ENCODE measurements at regions not wholly inside any gene's neighbourhood (a gene's known extent, or its start where the extent isn't known, plus 50 kb on each side); places are given as distances from the start of the nearest gene placed in this dataset.

DNA sequence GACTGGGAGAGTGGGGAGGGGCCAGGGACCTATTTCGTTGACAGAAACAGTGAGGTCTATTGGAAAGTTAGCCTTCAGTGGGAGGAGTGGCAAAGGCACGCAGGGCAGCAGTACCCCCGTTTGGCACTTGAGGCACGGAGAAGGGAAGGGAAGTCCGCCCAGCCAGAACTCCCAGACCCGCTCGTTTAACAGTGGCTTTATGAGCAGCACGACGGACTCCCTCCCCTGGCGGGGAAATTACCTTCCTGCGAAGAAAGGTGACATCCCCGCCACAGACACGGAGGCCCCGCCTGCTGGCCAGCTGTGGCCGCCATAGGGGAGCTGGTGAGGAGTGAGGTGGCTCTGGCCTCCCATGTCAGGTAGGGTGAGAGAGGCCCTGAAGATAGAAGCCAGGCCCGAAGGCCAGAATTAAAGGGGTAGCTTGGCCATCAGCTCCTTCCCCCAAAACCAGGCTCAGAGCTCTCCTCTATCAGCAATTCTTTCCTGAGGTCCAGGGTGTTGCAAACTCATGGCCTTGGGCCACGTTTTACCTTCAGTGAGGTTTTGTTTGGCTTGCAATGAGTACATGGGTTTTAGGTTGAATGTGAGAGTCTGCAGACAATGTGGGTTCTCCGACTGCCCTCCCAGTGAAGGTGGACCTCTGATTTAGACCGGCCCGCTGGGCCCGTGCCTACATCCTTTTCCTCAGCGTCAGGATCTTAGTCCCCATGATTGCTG is 123.7 kb downstream of the MRPL14 start:
- Histone ChIP-seq H3K9me3 (no peaks in the 10 kb centered on the region), H3K36me3 (no peaks in the 10 kb centered on the region), H3K27ac (no peak overlapping the region), H3K4me3 (no peak overlapping the region), H3K4me1 (peaks cover 0 to 23% (median 14%) of the 10 kb centered on the region in 4 donors), H3K27me3 (peaks cover 4 to 27% (median 20%) of the 10 kb centered on the region in 3 donors)
- intact Hi-C loops (cut with DNase I) = loop anchor here (5.0 kb wide), 2 partner anchors 74 to 231 kb away; partner anchors contain the start of gene VEGFA
- 45 to 65% methylated on average over 22 of the region's 22 CpGs for WGBS, 2 donors
- TF ChIP-seq POLR2AphosphoS5 (IDR thresholded peaks at IDR 0.05) (no peak), POLR2A (IDR thresholded peaks at IDR 0.05) (no peak), EP300 (IDR thresholded peaks at IDR 0.05) (no peak)
- TF ChIP-seq, protein P1, sequence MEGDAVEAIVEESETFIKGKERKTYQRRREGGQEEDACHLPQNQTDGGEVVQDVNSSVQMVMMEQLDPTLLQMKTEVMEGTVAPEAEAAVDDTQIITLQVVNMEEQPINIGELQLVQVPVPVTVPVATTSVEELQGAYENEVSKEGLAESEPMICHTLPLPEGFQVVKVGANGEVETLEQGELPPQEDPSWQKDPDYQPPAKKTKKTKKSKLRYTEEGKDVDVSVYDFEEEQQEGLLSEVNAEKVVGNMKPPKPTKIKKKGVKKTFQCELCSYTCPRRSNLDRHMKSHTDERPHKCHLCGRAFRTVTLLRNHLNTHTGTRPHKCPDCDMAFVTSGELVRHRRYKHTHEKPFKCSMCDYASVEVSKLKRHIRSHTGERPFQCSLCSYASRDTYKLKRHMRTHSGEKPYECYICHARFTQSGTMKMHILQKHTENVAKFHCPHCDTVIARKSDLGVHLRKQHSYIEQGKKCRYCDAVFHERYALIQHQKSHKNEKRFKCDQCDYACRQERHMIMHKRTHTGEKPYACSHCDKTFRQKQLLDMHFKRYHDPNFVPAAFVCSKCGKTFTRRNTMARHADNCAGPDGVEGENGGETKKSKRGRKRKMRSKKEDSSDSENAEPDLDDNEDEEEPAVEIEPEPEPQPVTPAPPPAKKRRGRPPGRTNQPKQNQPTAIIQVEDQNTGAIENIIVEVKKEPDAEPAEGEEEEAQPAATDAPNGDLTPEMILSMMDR (IDR thresholded peaks at IDR 0.05) = no peak
- no peak for DNase-seq

DNA sequence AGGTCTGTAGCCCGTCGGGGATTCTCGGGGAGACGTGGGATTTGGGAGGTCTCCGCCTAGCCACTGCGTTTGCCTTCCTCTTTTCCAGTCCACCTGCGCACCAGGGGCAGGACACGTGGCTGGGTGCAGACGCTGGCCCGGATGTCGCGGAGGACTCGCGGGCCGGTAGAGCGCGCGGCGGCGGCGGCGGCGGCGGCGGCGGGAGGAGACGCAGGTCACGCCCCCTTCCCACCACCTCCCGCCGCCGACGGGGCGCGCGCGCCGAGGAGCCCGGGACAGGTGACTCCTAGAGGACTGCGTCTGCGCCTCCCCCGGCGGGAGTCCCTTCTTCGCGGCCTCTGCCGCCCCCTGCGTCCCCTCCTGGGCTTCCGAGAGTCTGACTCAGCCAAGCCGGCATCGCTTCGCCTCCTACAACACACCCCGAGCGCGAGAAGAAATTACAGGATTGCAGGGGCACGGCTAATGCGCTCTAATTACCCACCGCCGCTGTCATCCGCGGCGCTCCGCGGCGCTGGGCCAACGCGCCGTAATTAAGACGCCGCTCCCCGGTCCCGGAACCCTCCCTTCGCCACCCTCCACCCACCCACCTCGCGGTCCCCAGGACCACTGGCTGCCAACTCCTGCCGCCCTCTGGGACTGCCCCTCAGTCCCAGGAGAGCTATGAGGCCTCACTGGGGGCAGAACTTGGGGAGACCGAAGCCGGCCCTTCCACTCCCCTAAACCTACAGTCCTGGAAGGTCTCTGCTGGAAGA is 124.5 kb downstream of the MRPL14 start:
- H3K4me3 ChIP-seq = peak overlapping the region; percentile 17 to 46 (median 40)
- H3K9me3 ChIP-seq = no peaks in the 10 kb centered on the region
- DNase-seq = no peak
- TF ChIP-seq POLR2A (IDR thresholded peaks at IDR 0.05) (no peak), EP300 (IDR thresholded peaks at IDR 0.05) (no peak), POLR2AphosphoS5 (IDR thresholded peaks at IDR 0.05) (no peak)
- TF ChIP-seq, protein P1 (IDR thresholded peaks at IDR 0.05) = no peak
- intact Hi-C loops (cut with DNase I) = loop anchor here (5.0 kb wide), 2 partner anchors 75 to 230 kb away; partner anchors contain the start of gene VEGFA
- WGBS, 2 donors = 3 to 4% methylated on average over 76 of the region's 76 CpGs
- peaks cover 0 to 23% (median 14%) of the 10 kb centered on the region in 4 donors for H3K4me1 ChIP-seq
- peak overlapping the region in 1 of 4 donors; percentile 19 for H3K27ac ChIP-seq
- H3K27me3 ChIP-seq = peaks cover 4 to 27% (median 20%) of the 10 kb centered on the region in 3 donors
- H3K36me3 ChIP-seq = no peaks in the 10 kb centered on the region

DNA sequence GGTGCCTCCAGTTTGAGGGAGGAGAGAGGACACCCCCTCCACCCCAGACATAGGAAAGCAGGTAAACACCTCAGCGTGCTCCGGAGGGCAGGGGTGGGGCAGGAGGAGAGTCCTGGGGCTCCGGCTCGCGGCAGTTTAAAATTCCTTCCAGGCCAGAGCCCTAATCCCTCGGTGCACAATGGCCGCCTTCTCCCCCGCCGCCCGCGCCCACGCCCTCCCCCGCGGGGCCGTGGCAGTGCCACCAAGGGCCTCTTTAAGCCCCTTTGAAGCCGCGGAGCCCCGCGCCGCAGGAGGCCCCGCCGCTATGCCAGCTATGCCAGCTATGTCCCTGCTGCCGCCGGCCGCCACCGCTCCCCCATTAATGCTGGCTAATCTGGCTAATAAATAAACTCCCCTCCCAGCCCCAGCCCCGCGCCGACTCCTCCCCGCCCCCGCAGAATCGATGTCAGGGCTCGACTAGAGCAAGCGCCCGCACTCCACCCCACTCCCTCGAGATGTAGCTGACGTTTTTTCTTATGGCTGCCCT is 125.1 kb downstream of the MRPL14 start:
- peaks cover 4 to 27% (median 20%) of the 10 kb centered on the region in 3 donors for H3K27me3 ChIP-seq
- peak overlapping the region in 1 of 4 donors; percentile 19 for H3K27ac ChIP-seq
- DNase-seq = no peak
- 5 to 8% methylated on average over 37 of the region's 37 CpGs for WGBS, 2 donors
- no peak for TF ChIP-seq POLR2AphosphoS5 (IDR thresholded peaks at IDR 0.05)
- TF ChIP-seq POLR2A (IDR thresholded peaks at IDR 0.05) = no peak
- no peak for TF ChIP-seq EP300 (IDR thresholded peaks at IDR 0.05)
- TF ChIP-seq, protein P1 (IDR thresholded peaks at IDR 0.05) = no peak
- H3K4me3 ChIP-seq = peak overlapping the region; percentile 6 to 46 (median 40)
- H3K9me3 ChIP-seq = no peaks in the 10 kb centered on the region
- intact Hi-C loops (cut with DNase I) = loop anchor here (5.0 kb wide), 2 partner anchors 75 to 230 kb away; partner anchors contain the start of gene VEGFA
- H3K4me1 ChIP-seq = peaks cover 0 to 23% (median 14%) of the 10 kb centered on the region in 4 donors
- no peaks in the 10 kb centered on the region for H3K36me3 ChIP-seq

DNA sequence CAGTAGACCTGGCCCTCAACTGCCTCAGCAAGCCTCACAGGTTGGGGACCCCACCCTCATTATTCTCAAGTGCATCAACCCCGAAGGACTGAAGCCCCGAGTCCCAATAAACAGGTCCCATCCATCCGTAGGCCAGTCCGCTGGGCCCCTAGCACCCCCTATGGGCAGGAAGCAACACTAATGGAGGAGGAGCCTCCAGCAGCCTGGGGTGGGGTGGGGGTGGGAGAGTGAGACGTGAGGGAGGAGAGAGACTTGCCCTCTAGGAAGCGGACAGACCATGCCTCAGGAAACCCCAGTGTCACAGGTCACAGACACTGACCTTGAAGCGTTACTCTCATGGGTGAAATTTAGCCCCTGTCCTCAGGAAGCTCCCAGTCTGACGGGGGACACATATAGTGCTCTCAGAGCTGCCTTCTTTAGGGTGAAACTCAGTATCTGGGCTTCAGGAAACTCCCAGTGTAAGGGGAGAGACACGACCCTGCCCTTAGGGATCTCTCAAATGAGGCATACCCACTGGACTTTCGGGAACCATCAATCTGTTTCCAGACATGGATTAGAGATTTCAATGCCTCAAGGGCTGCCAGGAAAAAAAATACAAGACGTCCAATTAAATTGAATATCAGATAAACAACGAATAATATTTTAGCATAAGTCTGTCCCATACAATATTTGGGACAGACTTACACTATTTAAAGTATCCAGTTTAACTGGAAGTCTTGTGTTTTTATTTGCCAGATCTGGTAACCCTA is 125.8 kb downstream of the MRPL14 start:
- no peak for DNase-seq
- peaks cover 4 to 27% (median 20%) of the 10 kb centered on the region in 3 donors for H3K27me3 ChIP-seq

More for the DNA sequence above, 125.8 kb downstream of the MRPL14 start:
- H3K4me3 ChIP-seq = peak overlapping the region in 1 of 4 donors; percentile 46
- H3K27ac ChIP-seq = no peak overlapping the region
- H3K4me1 ChIP-seq = peaks cover 0 to 23% (median 17%) of the 10 kb centered on the region in 4 donors
- intact Hi-C loops (cut with DNase I) = loop anchor here (5.0 kb wide), 2 partner anchors 76 to 229 kb away; partner anchors contain the start of gene VEGFA
- no peaks in the 10 kb centered on the region for H3K9me3 ChIP-seq
- 47 to 57% methylated on average over 12 of the region's 12 CpGs for WGBS, 2 donors
- no peaks in the 10 kb centered on the region for H3K36me3 ChIP-seq
- TF ChIP-seq POLR2AphosphoS5 (IDR thresholded peaks at IDR 0.05) (no peak), POLR2A (IDR thresholded peaks at IDR 0.05) (no peak), EP300 (IDR thresholded peaks at IDR 0.05) (no peak)
- TF ChIP-seq, protein P1 (IDR thresholded peaks at IDR 0.05) = no peak

All from sigmoid colon (tissue), 6 donors.